ENCODE measurements at regions not wholly inside any gene's neighbourhood (a gene's known extent, or its start where the extent isn't known, plus 50 kb on each side); places are given as distances from the start of the nearest gene placed in this dataset.

GRCh38 chr11:97854357-97854756, 1166.4 kb upstream of the CNTN5 start:
- 84 to 85% methylated on average over 3 of the region's 3 CpGs for WGBS, 2 donors
- H3K4me1 ChIP-seq: no peaks in the 10 kb centered on the region

GRCh38 chr11:97854877-97855276, 1165.9 kb upstream of the CNTN5 start:
- intact Hi-C loops (cut with DNase I): no loop called here
- Histone ChIP-seq H3K27me3 (no peaks in the 10 kb centered on the region), H3K4me3 (replicated peaks in 1 of 3) (no peak overlapping the region), H3K4me1 (no peaks in the 10 kb centered on the region), H3K9me3 (no peaks in the 10 kb centered on the region), H3K36me3 (no peaks in the 10 kb centered on the region), H3K27ac (no peak overlapping the region)
- WGBS, 2 donors: 89 to 90% methylated on average over 14 of the region's 14 CpGs
- no peak for TF ChIP-seq CTCF (IDR thresholded peaks at IDR 0.05)
- no peak for TF ChIP-seq POLR2A (IDR thresholded peaks at IDR 0.05)
- DNase-seq: no peak

More at GRCh38 chr11:97854357-97854756, 1166.4 kb upstream of the CNTN5 start:
- Histone ChIP-seq H3K27me3 (no peaks in the 10 kb centered on the region), H3K9me3 (no peaks in the 10 kb centered on the region), H3K36me3 (no peaks in the 10 kb centered on the region), H3K4me3 (replicated peaks in 1 of 3) (no peak overlapping the region), H3K27ac (no peak overlapping the region)
- intact Hi-C loops (cut with DNase I): no loop called here
- TF ChIP-seq CTCF (IDR thresholded peaks at IDR 0.05) (no peak), POLR2A (IDR thresholded peaks at IDR 0.05) (no peak)
- no peak for DNase-seq

GRCh38 chr11:97856666-97857065, 1164.1 kb upstream of the CNTN5 start:
- 22 to 33% methylated on average over 2 of the region's 2 CpGs for WGBS, 2 donors
- H3K4me1 ChIP-seq: no peaks in the 10 kb centered on the region
- intact Hi-C loops (cut with DNase I): no loop called here
- no peak overlapping the region for H3K4me3 ChIP-seq (replicated peaks in 1 of 3)
- no peak overlapping the region for H3K27ac ChIP-seq
- H3K9me3 ChIP-seq: no peaks in the 10 kb centered on the region
- no peaks in the 10 kb centered on the region for H3K27me3 ChIP-seq
- DNase-seq: no peak
- no peaks in the 10 kb centered on the region for H3K36me3 ChIP-seq
- TF ChIP-seq CTCF (IDR thresholded peaks at IDR 0.05) (no peak), POLR2A (IDR thresholded peaks at IDR 0.05) (no peak)

- 72 to 74% methylated on average over 1 of the region's 1 CpG for WGBS, 2 donors
- DNase-seq: no peak
- intact Hi-C loops (cut with DNase I): no loop called here
Measured at GRCh38 chr11:97860237-97860636, 1160.5 kb upstream of the CNTN5 start.

GRCh38 chr11:97862021-97862420, 1158.7 kb upstream of the CNTN5 start:
- no peak for DNase-seq
- Histone ChIP-seq H3K4me3 (replicated peaks in 1 of 3) (no peak overlapping the region), H3K27me3 (no peaks in the 10 kb centered on the region), H3K9me3 (no peaks in the 10 kb centered on the region), H3K4me1 (no peaks in the 10 kb centered on the region), H3K27ac (no peak overlapping the region), H3K36me3 (no peaks in the 10 kb centered on the region)
- 83 to 94% methylated on average over 4 of the region's 4 CpGs for WGBS, 2 donors
- intact Hi-C loops (cut with DNase I): no loop called here
- TF ChIP-seq CTCF (IDR thresholded peaks at IDR 0.05) (no peak), POLR2A (IDR thresholded peaks at IDR 0.05) (no peak)

More at GRCh38 chr11:97860237-97860636, 1160.5 kb upstream of the CNTN5 start:
- no peaks in the 10 kb centered on the region for H3K9me3 ChIP-seq
- TF ChIP-seq CTCF (IDR thresholded peaks at IDR 0.05) (no peak), POLR2A (IDR thresholded peaks at IDR 0.05) (no peak)
- no peaks in the 10 kb centered on the region for H3K4me1 ChIP-seq
- no peak overlapping the region for H3K4me3 ChIP-seq (replicated peaks in 1 of 3)
- H3K27ac ChIP-seq: no peak overlapping the region
- H3K36me3 ChIP-seq: no peaks in the 10 kb centered on the region
- no peaks in the 10 kb centered on the region for H3K27me3 ChIP-seq
